Uterus (tissue), 2 donors: ENCODE measurements at regions not wholly inside any gene's neighbourhood (a gene's known extent, or its start where the extent isn't known, plus 50 kb on each side); places are given as distances from the start of the nearest gene placed in this dataset.

ENCODE experiments used
- CTCF ChIP-seq, 4 experiments: fragments of 200-600 bp in 2 of 4; fragments of 450-650 bp in 2 of 4; sonication (generic) in 2 of 4; IDR thresholded peaks; one replicate each; pipeline ENCODE4 v1.5.1; 2016 to 2019; ENCODE audit warnings: antibody characterized with exemption in 4 of 4, mild to moderate bottlenecking in 2 of 4, moderate library complexity in 1 of 4
- POLR2A ChIP-seq, 2 donors: fragments of 450-650 bp; IDR thresholded peaks; one replicate each; pipeline ENCODE4 v1.6.1; 2016; ENCODE audit warnings: antibody characterized with exemption in 2 of 2, mild to moderate bottlenecking in 1 of 2, moderate library complexity in 1 of 2

GRCh38 chr1:148307583-148308185 lies 155.6 kb upstream of the NBPF11 start:
- TF ChIP-seq CTCF (IDR thresholded peaks at IDR 0.05), result no peak
- TF ChIP-seq POLR2A (IDR thresholded peaks at IDR 0.05), result no peak
